ENCODE measurements at regions not wholly inside any gene's neighbourhood (a gene's known extent, or its start where the extent isn't known, plus 50 kb on each side); places are given as distances from the start of the nearest gene placed in this dataset.

DNA sequence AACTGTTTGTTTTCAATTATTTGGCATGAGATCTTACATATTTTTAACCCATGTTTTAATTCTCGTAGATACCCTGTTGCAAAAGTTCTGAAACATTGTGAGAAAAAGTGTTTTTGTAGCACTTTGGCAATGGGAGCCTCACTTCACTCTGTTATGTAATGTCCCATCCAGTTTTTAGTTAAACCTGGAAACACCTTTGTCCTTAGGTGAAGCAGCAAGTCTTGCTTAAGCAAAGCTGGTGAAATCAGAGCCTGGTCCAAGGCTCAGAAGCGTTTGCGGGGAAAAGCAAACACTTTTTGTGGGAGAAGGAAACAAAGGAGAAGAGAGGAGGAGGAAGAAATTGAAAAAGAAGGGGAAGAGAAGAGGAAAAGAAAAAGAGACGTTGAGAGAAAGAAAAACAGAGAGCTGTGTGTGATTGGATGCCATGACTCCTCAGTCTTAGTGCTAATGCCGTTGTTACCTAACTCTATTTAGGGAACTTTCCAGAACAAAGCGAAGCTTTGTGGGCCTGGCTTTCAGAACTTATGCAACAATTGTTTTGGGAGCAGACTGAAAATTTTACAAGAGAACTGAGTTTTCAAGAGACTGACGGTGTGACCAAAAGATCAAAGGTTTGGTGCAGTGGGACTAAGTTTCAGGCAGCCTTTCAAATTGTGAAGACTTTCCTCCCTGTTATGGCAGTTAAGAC is 93.1 kb downstream of the NTMT2 start:
- TF ChIP-seq EZH2 (IDR thresholded peaks at IDR 0.05) (no peak), EZH2phosphoT487 (IDR thresholded peaks at IDR 0.05) (no peak)
- TF ChIP-seq, protein P1, sequence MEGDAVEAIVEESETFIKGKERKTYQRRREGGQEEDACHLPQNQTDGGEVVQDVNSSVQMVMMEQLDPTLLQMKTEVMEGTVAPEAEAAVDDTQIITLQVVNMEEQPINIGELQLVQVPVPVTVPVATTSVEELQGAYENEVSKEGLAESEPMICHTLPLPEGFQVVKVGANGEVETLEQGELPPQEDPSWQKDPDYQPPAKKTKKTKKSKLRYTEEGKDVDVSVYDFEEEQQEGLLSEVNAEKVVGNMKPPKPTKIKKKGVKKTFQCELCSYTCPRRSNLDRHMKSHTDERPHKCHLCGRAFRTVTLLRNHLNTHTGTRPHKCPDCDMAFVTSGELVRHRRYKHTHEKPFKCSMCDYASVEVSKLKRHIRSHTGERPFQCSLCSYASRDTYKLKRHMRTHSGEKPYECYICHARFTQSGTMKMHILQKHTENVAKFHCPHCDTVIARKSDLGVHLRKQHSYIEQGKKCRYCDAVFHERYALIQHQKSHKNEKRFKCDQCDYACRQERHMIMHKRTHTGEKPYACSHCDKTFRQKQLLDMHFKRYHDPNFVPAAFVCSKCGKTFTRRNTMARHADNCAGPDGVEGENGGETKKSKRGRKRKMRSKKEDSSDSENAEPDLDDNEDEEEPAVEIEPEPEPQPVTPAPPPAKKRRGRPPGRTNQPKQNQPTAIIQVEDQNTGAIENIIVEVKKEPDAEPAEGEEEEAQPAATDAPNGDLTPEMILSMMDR (IDR thresholded peaks at IDR 0.05), result no peak
